ENCODE measurements at regions not wholly inside any gene's neighbourhood (a gene's known extent, or its start where the extent isn't known, plus 50 kb on each side); places are given as distances from the start of the nearest gene placed in this dataset.

DNA sequence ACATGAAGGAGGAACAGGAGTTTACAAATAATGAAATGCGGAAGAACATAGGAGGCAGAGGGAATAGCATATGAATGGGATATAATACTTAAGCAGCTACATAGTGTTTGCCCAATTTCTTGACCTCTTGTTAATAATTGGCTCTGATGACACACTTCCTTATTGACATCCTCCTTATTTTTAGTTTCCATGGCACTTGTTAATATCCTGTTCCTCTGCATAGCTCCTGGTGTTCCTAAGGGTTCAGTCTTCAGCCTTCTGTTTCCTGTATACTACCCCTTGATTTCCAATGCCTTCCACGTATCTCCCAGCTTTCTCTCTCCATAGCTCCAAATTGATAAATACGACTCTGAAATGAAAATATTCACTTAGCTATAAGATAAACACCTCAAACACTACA, 663.8 kb upstream of the API5 start:
- TF ChIP-seq CTCF (IDR thresholded peaks at IDR 0.05; ENCODE audit: insufficient read depth, low read length) = no peak
- TF ChIP-seq POLR2AphosphoS5 (IDR thresholded peaks at IDR 0.05; ENCODE audit: low read depth) = no peak
